MM.1S (cell line): ENCODE measurements at regions not wholly inside any gene's neighbourhood (a gene's known extent, or its start where the extent isn't known, plus 50 kb on each side); places are given as distances from the start of the nearest gene placed in this dataset.

Experiments
- EZH2 ChIP-seq: fragments of 300-600 bp; sonication (generic); optimal IDR thresholded peaks from 2 replicates; pipeline ENCODE3; 2017; ENCODE audit warnings: low read depth, mild to moderate bottlenecking, antibody characterized with exemption, low read length, mixed read lengths
- EZH2phosphoT487 ChIP-seq: fragments of 300-600 bp; sonication (generic); IDR thresholded peaks from 2 replicates; pipeline ENCODE4 v1.6.1; 2018; ENCODE audit warnings: antibody characterized with exemption, low read length
- TF ChIP-seq, protein P1 (sequence below): fragments of 300-600 bp; sonication (generic); IDR thresholded peaks from 2 replicates; pipeline ENCODE4 v1.5.1; 2016; ENCODE audit warnings: antibody characterized with exemption, low read length, mixed read lengths

DNA sequence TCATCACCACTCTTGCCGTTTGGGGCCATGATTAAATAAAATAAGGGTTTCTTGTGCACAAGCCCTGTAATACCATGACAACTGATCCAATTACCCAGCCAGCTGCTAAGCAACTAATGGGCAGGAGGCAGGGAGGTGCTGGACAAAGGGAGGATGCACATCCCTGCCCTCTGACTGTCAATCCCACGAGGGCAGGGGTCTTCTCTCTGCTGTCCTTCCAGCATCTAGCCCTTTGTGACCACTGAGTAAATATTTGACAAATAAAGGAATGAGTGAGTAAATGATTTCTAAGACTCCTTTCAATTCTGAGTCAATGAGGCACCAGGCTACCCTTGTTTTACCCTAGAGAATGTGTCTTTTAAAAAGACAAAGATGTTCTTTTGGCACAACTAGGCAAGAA is 247.1 kb downstream of the SYK start:
- TF ChIP-seq, protein P1, sequence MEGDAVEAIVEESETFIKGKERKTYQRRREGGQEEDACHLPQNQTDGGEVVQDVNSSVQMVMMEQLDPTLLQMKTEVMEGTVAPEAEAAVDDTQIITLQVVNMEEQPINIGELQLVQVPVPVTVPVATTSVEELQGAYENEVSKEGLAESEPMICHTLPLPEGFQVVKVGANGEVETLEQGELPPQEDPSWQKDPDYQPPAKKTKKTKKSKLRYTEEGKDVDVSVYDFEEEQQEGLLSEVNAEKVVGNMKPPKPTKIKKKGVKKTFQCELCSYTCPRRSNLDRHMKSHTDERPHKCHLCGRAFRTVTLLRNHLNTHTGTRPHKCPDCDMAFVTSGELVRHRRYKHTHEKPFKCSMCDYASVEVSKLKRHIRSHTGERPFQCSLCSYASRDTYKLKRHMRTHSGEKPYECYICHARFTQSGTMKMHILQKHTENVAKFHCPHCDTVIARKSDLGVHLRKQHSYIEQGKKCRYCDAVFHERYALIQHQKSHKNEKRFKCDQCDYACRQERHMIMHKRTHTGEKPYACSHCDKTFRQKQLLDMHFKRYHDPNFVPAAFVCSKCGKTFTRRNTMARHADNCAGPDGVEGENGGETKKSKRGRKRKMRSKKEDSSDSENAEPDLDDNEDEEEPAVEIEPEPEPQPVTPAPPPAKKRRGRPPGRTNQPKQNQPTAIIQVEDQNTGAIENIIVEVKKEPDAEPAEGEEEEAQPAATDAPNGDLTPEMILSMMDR = no peak
- no peak for TF ChIP-seq EZH2phosphoT487
- TF ChIP-seq EZH2 = no peak
